ENCODE measurements at regions not wholly inside any gene's neighbourhood (a gene's known extent, or its start where the extent isn't known, plus 50 kb on each side); places are given as distances from the start of the nearest gene placed in this dataset.

- TF ChIP-seq ZBTB7A (IDR thresholded peaks at IDR 0.05; ENCODE audit: low read depth), result no peak
- TF ChIP-seq EGR1 (IDR thresholded peaks at IDR 0.05), result no peak
- TF ChIP-seq CREB1 (IDR thresholded peaks at IDR 0.05; ENCODE audit: low read depth), result no peak
- TF ChIP-seq, protein P1, sequence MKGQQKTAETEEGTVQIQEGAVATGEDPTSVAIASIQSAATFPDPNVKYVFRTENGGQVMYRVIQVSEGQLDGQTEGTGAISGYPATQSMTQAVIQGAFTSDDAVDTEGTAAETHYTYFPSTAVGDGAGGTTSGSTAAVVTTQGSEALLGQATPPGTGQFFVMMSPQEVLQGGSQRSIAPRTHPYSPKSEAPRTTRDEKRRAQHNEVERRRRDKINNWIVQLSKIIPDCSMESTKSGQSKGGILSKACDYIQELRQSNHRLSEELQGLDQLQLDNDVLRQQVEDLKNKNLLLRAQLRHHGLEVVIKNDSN (IDR thresholded peaks at IDR 0.05), result no peak
- TF ChIP-seq, protein P2, sequence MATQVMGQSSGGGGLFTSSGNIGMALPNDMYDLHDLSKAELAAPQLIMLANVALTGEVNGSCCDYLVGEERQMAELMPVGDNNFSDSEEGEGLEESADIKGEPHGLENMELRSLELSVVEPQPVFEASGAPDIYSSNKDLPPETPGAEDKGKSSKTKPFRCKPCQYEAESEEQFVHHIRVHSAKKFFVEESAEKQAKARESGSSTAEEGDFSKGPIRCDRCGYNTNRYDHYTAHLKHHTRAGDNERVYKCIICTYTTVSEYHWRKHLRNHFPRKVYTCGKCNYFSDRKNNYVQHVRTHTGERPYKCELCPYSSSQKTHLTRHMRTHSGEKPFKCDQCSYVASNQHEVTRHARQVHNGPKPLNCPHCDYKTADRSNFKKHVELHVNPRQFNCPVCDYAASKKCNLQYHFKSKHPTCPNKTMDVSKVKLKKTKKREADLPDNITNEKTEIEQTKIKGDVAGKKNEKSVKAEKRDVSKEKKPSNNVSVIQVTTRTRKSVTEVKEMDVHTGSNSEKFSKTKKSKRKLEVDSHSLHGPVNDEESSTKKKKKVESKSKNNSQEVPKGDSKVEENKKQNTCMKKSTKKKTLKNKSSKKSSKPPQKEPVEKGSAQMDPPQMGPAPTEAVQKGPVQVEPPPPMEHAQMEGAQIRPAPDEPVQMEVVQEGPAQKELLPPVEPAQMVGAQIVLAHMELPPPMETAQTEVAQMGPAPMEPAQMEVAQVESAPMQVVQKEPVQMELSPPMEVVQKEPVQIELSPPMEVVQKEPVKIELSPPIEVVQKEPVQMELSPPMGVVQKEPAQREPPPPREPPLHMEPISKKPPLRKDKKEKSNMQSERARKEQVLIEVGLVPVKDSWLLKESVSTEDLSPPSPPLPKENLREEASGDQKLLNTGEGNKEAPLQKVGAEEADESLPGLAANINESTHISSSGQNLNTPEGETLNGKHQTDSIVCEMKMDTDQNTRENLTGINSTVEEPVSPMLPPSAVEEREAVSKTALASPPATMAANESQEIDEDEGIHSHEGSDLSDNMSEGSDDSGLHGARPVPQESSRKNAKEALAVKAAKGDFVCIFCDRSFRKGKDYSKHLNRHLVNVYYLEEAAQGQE (IDR thresholded peaks at IDR 0.05; ENCODE audit: low read depth), result no peak
- no peak for TF ChIP-seq RAD21 (IDR thresholded peaks at IDR 0.05; ENCODE audit: low read depth)
- no peak for TF ChIP-seq TEAD4 (IDR thresholded peaks at IDR 0.05)
- TF ChIP-seq TCF12 (IDR thresholded peaks at IDR 0.05; ENCODE audit: low read depth), result no peak
- no peak for TF ChIP-seq YY1 (IDR thresholded peaks at IDR 0.05; ENCODE audit: low read depth)
- no peak for TF ChIP-seq FOXM1 (IDR thresholded peaks at IDR 0.05; ENCODE audit: borderline replicate concordance, low read depth)
- no peak for TF ChIP-seq CEBPB (IDR thresholded peaks at IDR 0.05)
- TF ChIP-seq MAX (IDR thresholded peaks at IDR 0.05), result no peak
- no peak for TF ChIP-seq EP300 (IDR thresholded peaks at IDR 0.05; ENCODE audit: borderline replicate concordance)
These were observed 345.7 kb downstream of the CNTN3 start for GRCh38 chr3:74268753-74269152.

GRCh38 chr3:74267588-74268184, 346.8 kb downstream of the CNTN3 start:
- TF ChIP-seq TEAD4 (IDR thresholded peaks at IDR 0.05) (no peak), MAX (IDR thresholded peaks at IDR 0.05) (no peak), RAD21 (IDR thresholded peaks at IDR 0.05; ENCODE audit: low read depth) (peak; percentile 48)

DNA sequence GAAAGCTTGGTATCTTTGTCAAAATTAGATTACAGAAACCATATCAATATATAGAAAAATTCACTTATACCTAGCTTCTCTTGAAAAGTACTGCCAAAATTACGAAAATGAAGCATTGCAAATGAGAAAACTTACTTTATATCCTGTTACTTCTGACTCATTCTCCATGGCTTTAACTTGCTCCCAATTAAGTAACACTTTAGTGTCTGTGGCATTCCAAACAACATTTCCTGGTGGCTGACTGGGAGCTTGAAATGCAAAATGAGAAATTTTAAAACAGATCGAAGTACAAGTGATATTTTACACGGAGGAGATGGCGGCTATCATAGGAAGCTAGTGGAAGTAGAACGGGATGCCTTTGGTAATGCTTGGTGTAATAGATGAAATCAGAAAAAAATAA, 347.3 kb downstream of the CNTN3 start:
- TF ChIP-seq EGR1 (IDR thresholded peaks at IDR 0.05), result no peak
- TF ChIP-seq RAD21 (IDR thresholded peaks at IDR 0.05; ENCODE audit: low read depth), result no peak
- TF ChIP-seq, protein P1 (IDR thresholded peaks at IDR 0.05), result no peak
- TF ChIP-seq CREB1 (IDR thresholded peaks at IDR 0.05; ENCODE audit: low read depth), result no peak
- TF ChIP-seq MAX (IDR thresholded peaks at IDR 0.05), result no peak
- TF ChIP-seq YY1 (IDR thresholded peaks at IDR 0.05; ENCODE audit: low read depth), result no peak
- no peak for TF ChIP-seq NFIC (IDR thresholded peaks at IDR 0.05)
- TF ChIP-seq, protein P2 (IDR thresholded peaks at IDR 0.05; ENCODE audit: low read depth), result no peak
- TF ChIP-seq FOXM1 (IDR thresholded peaks at IDR 0.05; ENCODE audit: borderline replicate concordance, low read depth), result no peak
- TF ChIP-seq TAF1 (IDR thresholded peaks at IDR 0.05; ENCODE audit: low read depth), result no peak
- no peak for TF ChIP-seq TCF12 (IDR thresholded peaks at IDR 0.05; ENCODE audit: low read depth)
- no peak for TF ChIP-seq EP300 (IDR thresholded peaks at IDR 0.05; ENCODE audit: borderline replicate concordance)
- no peak for TF ChIP-seq CEBPB (IDR thresholded peaks at IDR 0.05)
- TF ChIP-seq ZBTB7A (IDR thresholded peaks at IDR 0.05; ENCODE audit: low read depth), result no peak
- TF ChIP-seq TEAD4 (IDR thresholded peaks at IDR 0.05), result no peak

GRCh38 chr3:74265069-74265468, 349.4 kb downstream of the CNTN3 start:
- TF ChIP-seq, protein P1 (IDR thresholded peaks at IDR 0.05), result no peak
- TF ChIP-seq TCF12 (IDR thresholded peaks at IDR 0.05; ENCODE audit: low read depth) (no peak), CREB1 (IDR thresholded peaks at IDR 0.05; ENCODE audit: low read depth) (no peak), RAD21 (IDR thresholded peaks at IDR 0.05; ENCODE audit: low read depth) (no peak), EP300 (IDR thresholded peaks at IDR 0.05; ENCODE audit: borderline replicate concordance) (no peak), MAX (IDR thresholded peaks at IDR 0.05) (no peak)

DNA sequence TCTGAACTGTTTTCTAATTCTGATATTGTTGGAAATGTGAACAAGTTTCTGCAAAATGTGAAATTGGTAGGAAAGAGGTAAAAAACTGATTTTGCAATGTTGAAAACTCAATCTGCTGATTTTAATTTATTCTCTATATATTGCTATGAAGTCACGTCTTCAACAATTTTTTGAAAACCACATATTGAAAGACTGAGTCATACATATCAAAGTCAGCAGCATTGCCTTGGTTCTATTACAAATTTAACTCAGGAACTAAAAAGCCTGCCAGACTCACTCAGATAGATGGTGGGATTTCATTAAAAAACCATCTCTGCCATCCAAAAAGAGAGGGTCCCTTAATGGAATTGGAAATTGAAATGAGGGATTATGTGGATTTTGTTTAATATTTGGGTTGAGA, 351.4 kb downstream of the CNTN3 start:
- TF ChIP-seq ZBTB7A (IDR thresholded peaks at IDR 0.05; ENCODE audit: low read depth), result no peak
- TF ChIP-seq, protein P1 (IDR thresholded peaks at IDR 0.05), result no peak
- TF ChIP-seq EGR1 (IDR thresholded peaks at IDR 0.05), result no peak
- TF ChIP-seq EP300 (IDR thresholded peaks at IDR 0.05; ENCODE audit: borderline replicate concordance), result no peak
- TF ChIP-seq TAF1 (IDR thresholded peaks at IDR 0.05; ENCODE audit: low read depth), result no peak

All from Ishikawa (cell line).